WTC11 (cell line): ENCODE measurements at regions not wholly inside any gene's neighbourhood (a gene's known extent, or its start where the extent isn't known, plus 50 kb on each side); places are given as distances from the start of the nearest gene placed in this dataset.

ENCODE experiments used
- AFF4 ChIP-seq: sonication (generic); formaldehyde crosslinking; IDR thresholded peaks from 2 replicates; pipeline ENCODE4 v1.8.1; 2023; ENCODE audit warnings: mild to moderate bottlenecking, missing genetic modification reagents, borderline replicate concordance
- ESRRA ChIP-seq: sonication (generic); formaldehyde crosslinking; IDR thresholded peaks from 2 replicates; pipeline ENCODE4 v1.8.1; 2022; ENCODE audit warnings: mild to moderate bottlenecking, missing genetic modification reagents, borderline replicate concordance
- FOXJ3 ChIP-seq: sonication (generic); formaldehyde crosslinking; IDR thresholded peaks from 2 replicates; pipeline ENCODE4 v1.9.0; 2021; ENCODE audit warnings: missing genetic modification reagents, mild to moderate bottlenecking, borderline replicate concordance
- FOXK1 ChIP-seq: sonication (generic); formaldehyde crosslinking; IDR thresholded peaks from 2 replicates; pipeline ENCODE4 v1.8.0; 2022; ENCODE audit warnings: mild to moderate bottlenecking, moderate library complexity, missing genetic modification reagents
- GRHL2 ChIP-seq: fragments of 250-450 bp; sonication (Bioruptor Pico); IDR thresholded peaks from 2 replicates; pipeline ENCODE4 v1.8.0; 2022; ENCODE audit warnings: mild to moderate bottlenecking, moderate library complexity; ENCODE audit not compliant: insufficient replicate concordance, severe bottlenecking
- KAT7 ChIP-seq: sonication (generic); formaldehyde crosslinking; IDR thresholded peaks from 2 replicates; pipeline ENCODE4 v1.8.1; 2023; ENCODE audit warnings: missing genetic modification reagents, mild to moderate bottlenecking, borderline replicate concordance
- MXD4 ChIP-seq: fragments of 250-450 bp; sonication (Bioruptor Pico); IDR thresholded peaks from 2 replicates; pipeline ENCODE4 v1.8.0; 2021; ENCODE audit warnings: mild to moderate bottlenecking, moderate library complexity, borderline replicate concordance
- SP1 ChIP-seq: sonication (generic); formaldehyde crosslinking; conservative IDR thresholded peaks from 2 replicates; pipeline ENCODE4 v1.8.1; 2022; ENCODE audit warnings: missing genetic modification reagents
- TEAD1 ChIP-seq: sonication (generic); formaldehyde crosslinking; IDR thresholded peaks from 2 replicates; pipeline ENCODE4 v1.8.0; 2022; ENCODE audit warnings: mild to moderate bottlenecking, missing genetic modification reagents
- ZMAT4 ChIP-seq: fragments of 250-450 bp; sonication (Bioruptor Pico); IDR thresholded peaks from 2 replicates; pipeline ENCODE4 v1.9.0; 2021; ENCODE audit warnings: mild to moderate bottlenecking
- TF ChIP-seq, protein P1 (sequence below): fragments of 200-600 bp; IDR thresholded peaks from 2 replicates; pipeline ENCODE4 v1.8.0; 2022; ENCODE audit warnings: antibody characterized with exemption
- TF ChIP-seq, protein P2 (sequence below): sonication (generic); formaldehyde crosslinking; IDR thresholded peaks from 2 replicates; pipeline ENCODE4 v1.8.1; 2022; ENCODE audit warnings: mild to moderate bottlenecking, missing genetic modification reagents, moderate library complexity, borderline replicate concordance

GRCh38 chr2:150279686-150280085, 207.8 kb downstream of the RND3 start:
- TF ChIP-seq, protein P1, sequence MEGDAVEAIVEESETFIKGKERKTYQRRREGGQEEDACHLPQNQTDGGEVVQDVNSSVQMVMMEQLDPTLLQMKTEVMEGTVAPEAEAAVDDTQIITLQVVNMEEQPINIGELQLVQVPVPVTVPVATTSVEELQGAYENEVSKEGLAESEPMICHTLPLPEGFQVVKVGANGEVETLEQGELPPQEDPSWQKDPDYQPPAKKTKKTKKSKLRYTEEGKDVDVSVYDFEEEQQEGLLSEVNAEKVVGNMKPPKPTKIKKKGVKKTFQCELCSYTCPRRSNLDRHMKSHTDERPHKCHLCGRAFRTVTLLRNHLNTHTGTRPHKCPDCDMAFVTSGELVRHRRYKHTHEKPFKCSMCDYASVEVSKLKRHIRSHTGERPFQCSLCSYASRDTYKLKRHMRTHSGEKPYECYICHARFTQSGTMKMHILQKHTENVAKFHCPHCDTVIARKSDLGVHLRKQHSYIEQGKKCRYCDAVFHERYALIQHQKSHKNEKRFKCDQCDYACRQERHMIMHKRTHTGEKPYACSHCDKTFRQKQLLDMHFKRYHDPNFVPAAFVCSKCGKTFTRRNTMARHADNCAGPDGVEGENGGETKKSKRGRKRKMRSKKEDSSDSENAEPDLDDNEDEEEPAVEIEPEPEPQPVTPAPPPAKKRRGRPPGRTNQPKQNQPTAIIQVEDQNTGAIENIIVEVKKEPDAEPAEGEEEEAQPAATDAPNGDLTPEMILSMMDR = no peak
- no peak for TF ChIP-seq MXD4 (CRISPR knock-in tag)
- no peak for TF ChIP-seq SP1 (CRISPR knock-in tag)
- no peak for TF ChIP-seq FOXJ3 (CRISPR knock-in tag)
- no peak for TF ChIP-seq KAT7
- TF ChIP-seq, protein P2, sequence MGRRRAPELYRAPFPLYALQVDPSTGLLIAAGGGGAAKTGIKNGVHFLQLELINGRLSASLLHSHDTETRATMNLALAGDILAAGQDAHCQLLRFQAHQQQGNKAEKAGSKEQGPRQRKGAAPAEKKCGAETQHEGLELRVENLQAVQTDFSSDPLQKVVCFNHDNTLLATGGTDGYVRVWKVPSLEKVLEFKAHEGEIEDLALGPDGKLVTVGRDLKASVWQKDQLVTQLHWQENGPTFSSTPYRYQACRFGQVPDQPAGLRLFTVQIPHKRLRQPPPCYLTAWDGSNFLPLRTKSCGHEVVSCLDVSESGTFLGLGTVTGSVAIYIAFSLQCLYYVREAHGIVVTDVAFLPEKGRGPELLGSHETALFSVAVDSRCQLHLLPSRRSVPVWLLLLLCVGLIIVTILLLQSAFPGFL (CRISPR knock-in tag) = no peak
- TF ChIP-seq GRHL2 (CRISPR knock-in tag) = no peak
- TF ChIP-seq FOXK1 (CRISPR knock-in tag) = no peak
- no peak for TF ChIP-seq AFF4 (CRISPR knock-in tag)
- TF ChIP-seq TEAD1 (CRISPR knock-in tag) = no peak
- TF ChIP-seq ESRRA (CRISPR knock-in tag) = no peak
- no peak for TF ChIP-seq ZMAT4 (CRISPR knock-in tag)
